Adrenal gland (tissue), 9 donors: ENCODE measurements at regions not wholly inside any gene's neighbourhood (a gene's known extent, or its start where the extent isn't known, plus 50 kb on each side); places are given as distances from the start of the nearest gene placed in this dataset.

ENCODE experiments used
- DNase-seq, 7 donors: peaks; one replicate each; pipeline ENCODE4 v3.0.0-alpha.2; 2019 to 2020
- H3K27ac ChIP-seq, 5 donors: fragments of 200-600 bp; sonication (generic) in 4 of 5; 1 replicate in 3 of 5; 2 replicates in 2 of 5; pipeline versions ENCODE4 v1.5.1 to v1.8.0; 2016 to 2020; ENCODE audit warnings: mild to moderate bottlenecking in 1 of 5
- H3K27me3 ChIP-seq: fragments of 200-600 bp; 2 replicates; pipeline ENCODE4 v1.8.0; 2021
- H3K36me3 ChIP-seq, 2 donors: fragments of 200-600 bp; replicated peaks in 1 of 2; 1 replicate in 1 of 2; 2 replicates in 1 of 2; pipeline versions ENCODE4 v1.5.1 to v1.8.0; 2018 to 2022
- H3K4me1 ChIP-seq, 2 donors: fragments of 200-600 bp; replicated peaks in 1 of 2; 1 replicate in 1 of 2; 2 replicates in 1 of 2; pipeline versions ENCODE4 v1.5.1 to v1.8.0; 2018 to 2021
- H3K4me3 ChIP-seq, 4 donors: fragments of 200-600 bp; sonication (generic) in 3 of 4; one replicate each; pipeline ENCODE4 v1.5.1; 2016 to 2018
- H3K9me3 ChIP-seq, 3 donors: fragments of 200-600 bp; sonication (generic) in 1 of 3; replicated peaks in 1 of 3; 1 replicate in 2 of 3; 2 replicates in 1 of 3; pipeline versions ENCODE4 v1.5.1 to v1.8.0; 2016 to 2021
- POLR2A ChIP-seq, 2 donors: fragments of 450-650 bp; IDR thresholded peaks; one replicate each; pipeline ENCODE4 v1.6.1; 2017; ENCODE audit warnings: antibody characterized with exemption in 2 of 2, mild to moderate bottlenecking in 2 of 2, moderate library complexity in 1 of 2
- WGBS, 4 donors: extraction: QIAGEN DNeasy Blood & Tissue Kit in 2 of 4; methylation state at CpG; one replicate each; pipeline versions ENCODE4 v1.1.5 to v1.1.7; 2013 to 2017; 5-methylcytosine and 5-hydroxymethylcytosine counted together
- intact Hi-C, 2 donors: fragments of 100-400 bp; cut with DNase I; formaldehyde crosslinking; loops; one replicate each; pipeline versions ENCODE4 v1.14.1 to v1.15.0; 2022 to 2023
- TF ChIP-seq, protein P1 (sequence below), 6 experiments: fragments of 450-650 bp in 4 of 6; fragments of 200-600 bp in 2 of 6; sonication (generic) in 1 of 6; IDR thresholded peaks; 1 replicate in 5 of 6; 2 replicates in 1 of 6; pipeline versions ENCODE4 v1.5.1 to v1.8.0; 2016 to 2021; ENCODE audit warnings: antibody characterized with exemption in 6 of 6, mild to moderate bottlenecking in 2 of 6, moderate library complexity in 1 of 6
- donor health status: healthy with polysubstance abuse.
- donor health status: Bipolar disorder and iron deficiency.
- donor health status: DM: yes; HTN: yes; CAD: no.
- donor health status: DM: no; HTN: no; CAD: no.
- donor health status: DM: no; HTN: no; CAD: no.

DNA sequence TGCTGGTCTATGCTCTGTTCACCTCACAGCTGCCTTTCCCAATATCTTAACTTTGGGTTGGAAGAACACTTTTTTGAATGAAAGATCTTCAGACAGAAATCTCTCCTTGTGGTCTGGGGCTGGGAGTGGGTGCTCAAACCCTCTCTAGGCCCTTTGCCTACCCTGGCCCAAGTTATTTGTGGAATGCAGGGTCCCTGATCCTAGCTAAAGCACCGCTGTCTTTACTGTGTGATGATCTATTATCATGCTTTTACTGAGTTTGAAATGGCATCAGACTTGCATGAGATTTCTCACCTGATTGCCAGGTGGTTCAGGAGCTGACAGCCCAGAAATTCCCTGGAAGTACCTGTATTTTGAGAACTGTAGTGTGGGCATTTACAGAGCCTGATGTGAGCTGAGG is 412.7 kb upstream of the ONECUT1 start:
- no peaks in the 10 kb centered on the region for H3K9me3 ChIP-seq
- H3K4me1 ChIP-seq, result no peaks in the 10 kb centered on the region
- DNase-seq, result no peak
- no peaks in the 10 kb centered on the region for H3K36me3 ChIP-seq
- intact Hi-C loops, result no loop called here
- no peak for TF ChIP-seq POLR2A (IDR thresholded peaks at IDR 0.05)
- TF ChIP-seq, protein P1, sequence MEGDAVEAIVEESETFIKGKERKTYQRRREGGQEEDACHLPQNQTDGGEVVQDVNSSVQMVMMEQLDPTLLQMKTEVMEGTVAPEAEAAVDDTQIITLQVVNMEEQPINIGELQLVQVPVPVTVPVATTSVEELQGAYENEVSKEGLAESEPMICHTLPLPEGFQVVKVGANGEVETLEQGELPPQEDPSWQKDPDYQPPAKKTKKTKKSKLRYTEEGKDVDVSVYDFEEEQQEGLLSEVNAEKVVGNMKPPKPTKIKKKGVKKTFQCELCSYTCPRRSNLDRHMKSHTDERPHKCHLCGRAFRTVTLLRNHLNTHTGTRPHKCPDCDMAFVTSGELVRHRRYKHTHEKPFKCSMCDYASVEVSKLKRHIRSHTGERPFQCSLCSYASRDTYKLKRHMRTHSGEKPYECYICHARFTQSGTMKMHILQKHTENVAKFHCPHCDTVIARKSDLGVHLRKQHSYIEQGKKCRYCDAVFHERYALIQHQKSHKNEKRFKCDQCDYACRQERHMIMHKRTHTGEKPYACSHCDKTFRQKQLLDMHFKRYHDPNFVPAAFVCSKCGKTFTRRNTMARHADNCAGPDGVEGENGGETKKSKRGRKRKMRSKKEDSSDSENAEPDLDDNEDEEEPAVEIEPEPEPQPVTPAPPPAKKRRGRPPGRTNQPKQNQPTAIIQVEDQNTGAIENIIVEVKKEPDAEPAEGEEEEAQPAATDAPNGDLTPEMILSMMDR (IDR thresholded peaks at IDR 0.05), result no peak
- peaks cover 4% of the 10 kb centered on the region for H3K27me3 ChIP-seq
- H3K27ac ChIP-seq, result no peak overlapping the region
- H3K4me3 ChIP-seq, result no peak overlapping the region
- 69 to 82% (median 76%) methylated on average over 1 of the region's 1 CpG for WGBS, 4 donors

DNA sequence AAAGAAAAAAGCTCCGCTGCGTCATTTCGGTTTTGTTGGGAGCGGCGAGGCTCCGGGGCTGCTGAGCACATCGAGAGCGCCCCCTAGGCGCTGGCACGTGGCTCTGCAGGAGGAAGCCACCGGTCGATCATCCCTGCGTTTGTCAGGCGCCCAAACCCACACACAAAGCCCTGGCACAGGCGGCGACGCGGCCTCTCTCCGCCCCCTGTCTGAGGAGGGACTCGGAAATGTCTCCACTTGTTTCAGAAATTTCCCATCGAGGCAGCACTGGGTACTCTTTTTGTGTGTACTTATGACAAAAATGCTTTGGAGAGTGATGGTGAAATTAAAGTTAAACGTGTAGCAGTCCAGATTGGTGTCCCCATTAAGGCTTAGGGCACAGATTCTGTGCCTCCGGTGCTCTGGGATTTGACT is 407.3 kb upstream of the ONECUT1 start:
- 1 to 5% (median 5%) methylated on average over 12 to 23 of the region's 23 CpGs for WGBS, 4 donors
- Histone ChIP-seq H3K36me3 (no peaks in the 10 kb centered on the region), H3K27me3 (peaks cover 19% of the 10 kb centered on the region), H3K9me3 (no peaks in the 10 kb centered on the region), H3K4me1 (peaks cover 0 to 7% of the 10 kb centered on the region in 2 donors), H3K27ac (no peak overlapping the region), H3K4me3 (peak overlapping the region in 1 of 4 donors; percentile 18)
- TF ChIP-seq POLR2A (IDR thresholded peaks at IDR 0.05), result no peak
- TF ChIP-seq, protein P1 (IDR thresholded peaks at IDR 0.05), result peak; percentile 63 to 82 (median 74)
- peak; percentile 40 to 74 (median 61) for DNase-seq
- intact Hi-C loops, result loop anchor here (5.0 to 10.0 kb wide), 2 partner anchors 413 to 415 kb away; no protein-coding TSS in a partner anchor

DNA sequence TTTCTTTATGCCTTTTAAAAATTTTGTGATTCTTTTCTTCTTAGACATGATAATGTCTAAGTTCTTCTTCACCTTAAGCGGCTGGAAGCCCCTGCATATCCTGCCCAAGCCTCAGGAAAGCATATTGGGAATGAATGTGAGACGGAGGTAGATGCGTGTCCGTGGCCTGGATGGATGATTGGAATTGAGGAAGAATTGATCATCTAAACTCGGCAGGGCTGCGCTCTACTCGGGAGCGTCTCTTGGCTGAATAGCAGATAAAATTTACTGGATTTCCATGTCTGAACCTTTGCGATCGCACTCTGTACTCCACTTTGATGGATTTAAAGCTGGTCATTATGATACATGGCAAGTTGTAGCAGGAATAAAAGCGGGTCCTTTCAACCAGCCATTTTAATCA is 406.7 kb upstream of the ONECUT1 start:
- intact Hi-C loops, result loop anchor here (5.0 to 10.0 kb wide), 2 partner anchors 412 to 414 kb away; no protein-coding TSS in a partner anchor

DNA sequence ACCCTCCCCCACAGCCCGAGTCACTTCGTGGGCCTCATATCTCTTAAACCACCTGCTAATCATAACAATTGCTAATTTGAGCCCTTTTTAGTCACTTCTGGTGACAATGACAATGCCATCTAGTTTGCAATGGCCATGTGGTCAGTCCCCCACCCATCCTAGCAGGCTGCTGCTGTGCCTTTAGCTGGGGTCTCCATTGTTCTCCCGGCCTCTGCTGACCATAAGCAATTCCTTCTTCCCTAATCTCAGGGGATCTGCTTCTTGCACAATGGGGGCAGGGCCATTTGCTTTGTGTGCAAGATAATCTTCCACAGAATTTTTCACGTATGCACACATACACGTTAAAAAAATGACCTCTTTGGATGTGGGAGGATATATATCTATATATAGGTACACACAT is 406.1 kb upstream of the ONECUT1 start:
- whole genome bisulfite sequencing, 4 donors, result 55 to 72% (median 59%) methylated on average over 5 of the region's 5 CpGs
- no peak for DNase-seq
- no peaks in the 10 kb centered on the region for H3K9me3 ChIP-seq
- peaks cover 0 to 7% of the 10 kb centered on the region in 2 donors for H3K4me1 ChIP-seq
- peaks cover 19% of the 10 kb centered on the region for H3K27me3 ChIP-seq
- intact Hi-C loops, result loop anchor here (5.0 to 10.0 kb wide), 2 partner anchors 411 to 414 kb away; no protein-coding TSS in a partner anchor
- H3K27ac ChIP-seq, result no peak overlapping the region
- no peak overlapping the region for H3K4me3 ChIP-seq
- TF ChIP-seq, protein P1 (IDR thresholded peaks at IDR 0.05), result no peak
- no peak for TF ChIP-seq POLR2A (IDR thresholded peaks at IDR 0.05)
- H3K36me3 ChIP-seq, result no peaks in the 10 kb centered on the region

More for the DNA sequence above, 406.7 kb upstream of the ONECUT1 start:
- Histone ChIP-seq H3K27me3 (peaks cover 19% of the 10 kb centered on the region), H3K4me1 (peaks cover 0 to 7% of the 10 kb centered on the region in 2 donors), H3K36me3 (no peaks in the 10 kb centered on the region), H3K4me3 (peak overlapping the region in 1 of 4 donors; percentile 18), H3K27ac (no peak overlapping the region), H3K9me3 (no peaks in the 10 kb centered on the region)
- WGBS, 4 donors, result 51 to 61% (median 54%) methylated on average over 11 of the region's 11 CpGs
- no peak for DNase-seq
- TF ChIP-seq POLR2A (IDR thresholded peaks at IDR 0.05), result no peak
- TF ChIP-seq, protein P1 (IDR thresholded peaks at IDR 0.05), result no peak
